Activated T-helper 1 cell treated with Interleukin-2 at 50 U/mL for 16 hours (primary cell): ENCODE measurements at regions not wholly inside any gene's neighbourhood (a gene's known extent, or its start where the extent isn't known, plus 50 kb on each side); places are given as distances from the start of the nearest gene placed in this dataset.
"Not testable (repeated sequence)": the region's sequence is repeated elsewhere in the genome, so short reads cannot be mapped to it uniquely, and the experiment has no call there.

Experiments used
- DNase-seq: peaks from one replicate; pipeline ENCODE4 v3.0.0-alpha.2; 2020; ENCODE audit warnings: low read depth

DNA sequence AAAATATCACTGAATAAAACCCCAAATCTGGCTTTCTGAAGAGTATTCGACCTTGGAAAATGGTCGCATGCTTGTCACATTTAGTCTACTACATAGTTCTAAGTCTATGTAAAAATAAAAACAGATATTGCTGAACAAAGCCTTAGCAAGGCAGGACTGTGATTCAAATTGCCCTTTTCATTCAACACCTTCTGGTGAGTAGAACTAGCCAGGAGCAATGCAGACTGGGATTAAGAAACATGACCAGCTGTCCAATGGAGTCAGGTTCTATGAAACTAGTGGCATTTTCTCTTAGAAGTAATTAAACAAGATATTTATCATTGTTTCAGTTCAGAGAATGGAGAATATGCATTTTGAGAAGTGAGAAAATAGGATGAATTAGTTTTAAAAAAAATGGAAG, 1260.5 kb upstream of the ACVR2A start:
- no peak for DNase-seq

GRCh38 chr2:146579147-146579930, 1265.5 kb upstream of the ACVR2A start:
- DNase-seq, result no peak

- DNase-seq, result no peak
Measured at GRCh38 chr2:146576339-146577111, 1268.3 kb upstream of the ACVR2A start.

DNA sequence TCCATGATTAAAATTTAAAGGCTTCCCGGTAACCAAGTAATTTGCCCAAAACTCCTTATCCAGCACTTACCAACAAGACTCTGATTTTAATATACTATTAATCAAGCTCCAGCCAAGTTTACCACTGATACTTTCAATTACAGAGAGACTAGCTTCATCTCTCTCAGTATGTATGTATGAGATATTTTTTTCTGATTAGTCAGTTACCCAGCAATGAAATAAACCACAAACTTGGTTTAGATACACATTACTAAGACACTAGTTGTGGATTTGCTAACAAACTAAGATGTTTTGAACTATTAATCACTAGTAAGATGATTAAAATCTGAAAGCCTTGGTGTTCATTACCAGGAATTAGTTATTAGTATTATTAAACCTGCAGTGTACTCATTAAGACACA, 1272.2 kb upstream of the ACVR2A start:
- DNase-seq, result no peak

DNA sequence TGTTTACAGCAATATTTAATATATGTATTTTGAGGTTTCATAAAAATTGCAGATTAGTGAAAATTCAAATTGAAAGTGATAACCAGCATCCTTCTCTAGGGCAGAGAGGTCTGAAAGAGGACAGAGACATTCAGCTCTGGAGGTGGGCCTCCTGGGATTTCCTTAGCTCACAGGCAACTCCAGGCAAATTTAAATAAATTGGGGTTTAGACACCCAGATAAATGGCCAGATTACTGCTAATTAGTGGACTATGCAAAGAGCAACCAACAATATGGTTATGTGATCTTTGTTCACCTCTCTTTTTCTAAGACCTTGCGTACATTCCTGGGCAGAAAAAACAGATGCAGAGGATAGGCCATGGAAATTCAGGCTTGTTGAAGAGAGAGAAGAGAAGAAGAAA, 1282.8 kb upstream of the ACVR2A start:
- no peak for DNase-seq

GRCh38 chr2:146547236-146547635, 1297.6 kb upstream of the ACVR2A start:
- no peak for DNase-seq

GRCh38 chr2:146544701-146545100, 1300.1 kb upstream of the ACVR2A start:
- DNase-seq, result no peak

GRCh38 chr2:146541896-146542295, 1302.9 kb upstream of the ACVR2A start:
- DNase-seq, result no peak

GRCh38 chr2:146540271-146540932, 1304.4 kb upstream of the ACVR2A start:
- DNase-seq, result no peak

- not testable (repeated sequence) for DNase-seq
Measured at GRCh38 chr2:146539739-146540138, 1305.1 kb upstream of the ACVR2A start.

DNA sequence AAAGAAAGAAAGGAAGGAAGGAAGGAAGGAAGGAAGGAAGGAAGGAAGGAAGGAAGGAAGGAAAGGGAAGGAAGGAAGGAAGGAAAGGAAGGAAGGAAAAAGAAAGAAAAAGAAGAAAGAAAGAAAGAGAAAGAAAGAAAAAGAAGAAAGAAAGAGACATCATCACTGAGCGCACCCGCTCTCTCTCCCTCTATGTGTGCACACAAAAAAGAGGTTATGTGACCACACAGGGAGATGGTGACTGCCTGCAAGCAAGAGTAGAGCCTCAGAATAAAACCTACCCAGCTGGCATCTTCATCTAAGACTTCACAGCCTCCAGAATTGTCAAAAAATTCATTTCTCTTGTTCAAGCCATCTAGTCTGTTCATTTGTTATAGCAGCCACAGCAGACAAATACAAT, 1307.4 kb upstream of the ACVR2A start:
- no peak for DNase-seq

DNA sequence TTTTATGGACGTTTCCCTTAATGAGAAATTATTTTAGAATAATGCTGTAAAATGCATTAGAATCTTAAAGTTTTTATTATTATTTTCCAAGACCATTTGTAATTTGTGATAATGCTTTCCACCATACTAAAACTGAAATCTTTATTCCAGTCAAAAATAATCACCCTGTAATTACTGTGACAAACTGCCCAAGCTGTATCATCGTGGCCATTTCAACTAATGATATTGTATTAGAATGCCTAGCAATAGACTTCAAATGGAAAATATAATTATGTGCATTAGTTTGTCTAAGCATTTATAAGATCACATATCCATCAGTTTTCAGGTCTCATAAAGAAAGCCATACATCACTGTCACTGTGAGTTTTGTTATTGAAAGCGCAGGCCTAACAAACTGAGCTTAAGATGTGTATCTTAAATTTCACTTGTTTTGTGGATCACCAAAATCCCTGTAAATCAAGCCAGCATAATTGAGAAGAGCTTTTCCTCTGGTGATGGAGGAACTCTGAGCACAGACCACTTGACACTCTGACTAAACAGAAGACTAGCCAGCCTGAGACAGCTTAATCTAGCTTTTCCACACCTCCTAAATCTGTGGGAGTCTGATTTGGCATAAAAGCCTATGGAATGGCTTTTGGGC, 1312.2 kb upstream of the ACVR2A start:
- no peak for DNase-seq

DNA sequence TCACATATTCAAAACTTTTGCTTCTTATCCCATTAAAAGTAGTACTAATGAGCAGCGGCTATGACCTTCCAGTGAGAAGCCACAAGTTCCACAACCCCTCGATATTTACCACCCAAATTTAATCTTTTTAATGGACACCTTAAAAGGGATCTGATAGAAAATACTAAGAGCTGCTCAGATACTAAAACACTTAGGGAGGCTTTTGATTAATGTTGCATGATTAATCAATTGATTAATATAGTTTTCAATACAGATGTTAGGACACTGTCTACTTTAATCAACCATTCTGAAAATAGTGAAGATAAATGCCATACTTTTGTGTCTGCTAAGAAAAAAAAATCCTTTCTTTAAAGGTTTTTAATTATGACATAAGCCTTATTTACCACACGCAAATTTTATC, 1312.8 kb upstream of the ACVR2A start:
- no peak for DNase-seq

- no peak for DNase-seq
Measured at GRCh38 chr2:146530886-146531285, 1313.9 kb upstream of the ACVR2A start.

DNA sequence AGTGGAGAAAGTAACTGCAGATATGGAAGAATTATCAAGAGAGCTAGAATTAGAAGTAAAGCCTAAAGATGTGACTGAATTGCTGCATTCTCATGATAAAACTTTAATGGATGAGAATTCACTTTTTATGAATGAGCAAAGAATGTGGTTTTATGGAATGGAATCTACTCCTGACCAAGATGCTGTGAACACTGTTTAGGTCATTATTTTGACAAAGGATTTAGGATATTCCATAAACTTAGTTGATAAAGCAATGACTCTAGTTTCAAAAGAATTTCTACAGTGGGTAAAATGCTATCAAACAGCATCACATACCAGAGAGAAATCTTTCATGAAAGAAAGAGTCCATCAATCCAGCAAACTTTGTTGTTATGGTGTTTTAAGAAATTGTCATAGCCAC, 1317.7 kb upstream of the ACVR2A start:
- DNase-seq, result no peak

- DNase-seq, result no peak
Measured at GRCh38 chr2:146523196-146523595, 1321.6 kb upstream of the ACVR2A start.

DNA sequence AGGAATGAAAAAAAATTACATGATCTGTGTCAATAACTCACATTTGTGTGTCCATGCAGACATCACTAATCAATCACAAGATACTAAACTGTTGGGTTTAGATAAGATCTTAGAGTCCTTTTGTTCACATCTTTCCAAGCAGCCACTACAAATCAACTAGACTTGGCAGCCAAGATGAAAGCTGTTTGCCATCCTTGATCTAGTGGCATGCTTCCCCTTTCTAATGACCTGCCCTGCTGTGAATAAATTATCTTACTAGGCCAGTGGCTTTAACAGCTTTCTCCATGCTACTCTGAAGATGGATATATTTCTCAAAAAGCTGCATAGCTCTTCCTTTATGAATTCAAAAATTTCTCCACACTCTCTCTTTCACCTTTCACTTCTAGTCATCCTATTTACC, 1338.0 kb upstream of the ACVR2A start:
- DNase-seq, result no peak

- DNase-seq, result no peak
Measured at GRCh38 chr2:146503366-146503765, 1341.5 kb upstream of the ACVR2A start.

DNA sequence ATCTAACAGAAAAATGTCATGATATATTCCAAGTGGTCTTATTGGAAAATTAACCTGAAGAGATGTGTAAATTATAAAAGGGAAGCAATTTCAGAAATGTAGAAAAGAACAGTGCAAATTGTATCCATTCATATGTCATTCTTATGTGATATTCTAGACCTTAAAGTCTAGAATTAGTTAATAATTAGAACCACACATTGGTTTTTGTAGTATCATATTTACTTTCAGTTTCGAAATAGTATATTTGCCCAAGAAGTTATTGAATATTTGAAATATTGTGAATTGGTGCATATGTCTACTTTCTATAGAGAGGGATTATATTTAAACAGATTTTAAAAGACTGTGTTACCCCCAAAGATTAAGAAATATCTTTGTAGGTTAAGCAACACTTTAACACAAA, 1348.6 kb upstream of the ACVR2A start:
- DNase-seq, result no peak

DNA sequence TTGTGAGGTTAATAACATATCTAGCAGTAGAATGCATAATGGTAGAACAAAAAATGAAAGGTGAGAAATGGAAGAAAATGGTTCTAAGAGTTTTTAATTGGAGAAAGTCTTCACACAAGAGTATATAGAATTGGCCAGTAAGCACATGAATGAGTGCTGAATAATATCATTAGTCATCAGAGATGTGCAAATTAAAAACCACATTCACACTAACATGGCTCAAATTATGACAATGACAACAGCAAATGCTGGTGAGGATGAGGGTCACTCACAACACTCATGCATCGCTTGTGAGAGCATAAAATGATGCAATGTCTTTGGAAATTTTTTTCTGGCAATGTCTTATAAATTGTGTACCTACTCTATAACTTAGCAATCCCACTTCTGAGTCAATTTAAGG, 1355.4 kb upstream of the ACVR2A start:
- DNase-seq, result no peak

GRCh38 chr2:146481629-146482028, 1363.2 kb upstream of the ACVR2A start:
- DNase-seq, result no peak

DNA sequence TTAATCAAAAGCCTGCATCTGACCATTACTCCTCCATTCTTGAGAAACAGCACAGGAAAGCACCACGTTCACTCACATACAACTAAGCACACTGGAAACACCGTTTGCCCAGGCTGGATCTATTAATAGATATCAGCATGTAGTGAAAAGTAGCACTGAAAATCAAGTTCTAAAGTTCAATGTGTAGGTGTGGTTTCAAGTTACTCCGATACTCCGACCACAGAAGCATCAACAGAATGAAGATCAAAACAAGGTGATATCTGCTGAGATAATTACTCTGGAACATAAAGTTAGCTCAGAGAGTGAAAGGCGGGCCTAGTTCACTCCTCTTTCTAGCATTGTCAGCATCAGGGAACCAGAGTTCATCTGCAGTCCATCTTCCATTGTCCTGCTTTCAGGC, 1367.4 kb upstream of the ACVR2A start:
- DNase-seq, result no peak

- DNase-seq, result no peak
Measured at GRCh38 chr2:146468578-146468977, 1376.3 kb upstream of the ACVR2A start.
